ENCODE measurements at regions not wholly inside any gene's neighbourhood (a gene's known extent, or its start where the extent isn't known, plus 50 kb on each side); places are given as distances from the start of the nearest gene placed in this dataset.
A peak's percentile ranks its signal among the peaks of the same experiment; 100 is the strongest.

GRCh38 chr18:67661555-67661954, 145.0 kb upstream of the DSEL start:
- Mint-ChIP-seq H3K4me1 (no peaks in the 10 kb centered on the region), H3K9me3 (peaks cover 0 to 2% of the 10 kb centered on the region in 2 donors), H3K27ac (no peak overlapping the region), H3K27me3 (no peaks in the 10 kb centered on the region), H3K4me3 (no peak overlapping the region), H3K36me3 (no peaks in the 10 kb centered on the region)
- no peak for ATAC-seq (replicated peaks)
- DNase-seq, result no peak

GRCh38 chr18:67654101-67654500, 137.6 kb upstream of the DSEL start:
- Mint-ChIP-seq H3K4me3 (no peak overlapping the region), H3K27me3 (no peaks in the 10 kb centered on the region), H3K36me3 (no peaks in the 10 kb centered on the region), H3K9me3 (no peaks in the 10 kb centered on the region), H3K27ac (no peak overlapping the region), H3K4me1 (no peaks in the 10 kb centered on the region)
- DNase-seq (no peak), ATAC-seq (replicated peaks) (no peak)

GRCh38 chr18:67652288-67652687, 135.8 kb upstream of the DSEL start:
- H3K4me3 Mint-ChIP-seq, result no peak overlapping the region
- no peaks in the 10 kb centered on the region for H3K4me1 Mint-ChIP-seq
- H3K36me3 Mint-ChIP-seq, result no peaks in the 10 kb centered on the region
- no peak overlapping the region for H3K27ac Mint-ChIP-seq
- ATAC-seq (replicated peaks), result no peak
- DNase-seq, result no peak
- H3K9me3 Mint-ChIP-seq, result no peaks in the 10 kb centered on the region
- no peaks in the 10 kb centered on the region for H3K27me3 Mint-ChIP-seq

GRCh38 chr18:67651438-67651837, 134.9 kb upstream of the DSEL start:
- H3K9me3 Mint-ChIP-seq, result no peaks in the 10 kb centered on the region
- H3K4me1 Mint-ChIP-seq, result no peaks in the 10 kb centered on the region
- no peak overlapping the region for H3K27ac Mint-ChIP-seq
- no peaks in the 10 kb centered on the region for H3K27me3 Mint-ChIP-seq
- ATAC-seq (replicated peaks) (peak in 1 of 2 donors; percentile 10), DNase-seq (no peak)
- no peaks in the 10 kb centered on the region for H3K36me3 Mint-ChIP-seq
- H3K4me3 Mint-ChIP-seq, result no peak overlapping the region

GRCh38 chr18:67650686-67651385, 134.3 kb upstream of the DSEL start:
- Mint-ChIP-seq H3K27me3 (no peaks in the 10 kb centered on the region), H3K4me3 (no peak overlapping the region), H3K36me3 (no peaks in the 10 kb centered on the region), H3K4me1 (no peaks in the 10 kb centered on the region), H3K9me3 (no peaks in the 10 kb centered on the region), H3K27ac (no peak overlapping the region)
- DNase-seq, result no peak
- no peak for ATAC-seq (replicated peaks)

GRCh38 chr18:67646890-67647289, 130.4 kb upstream of the DSEL start:
- Mint-ChIP-seq H3K27ac (no peak overlapping the region), H3K9me3 (no peaks in the 10 kb centered on the region), H3K27me3 (no peaks in the 10 kb centered on the region), H3K36me3 (no peaks in the 10 kb centered on the region), H3K4me3 (no peak overlapping the region), H3K4me1 (no peaks in the 10 kb centered on the region)
- DNase-seq, result no peak
- ATAC-seq (replicated peaks), result no peak

GRCh38 chr18:67644226-67644625, 127.7 kb upstream of the DSEL start:
- DNase-seq (no peak), ATAC-seq (replicated peaks) (no peak)
- no peaks in the 10 kb centered on the region for H3K27me3 Mint-ChIP-seq
- H3K27ac Mint-ChIP-seq, result no peak overlapping the region
- H3K9me3 Mint-ChIP-seq, result no peaks in the 10 kb centered on the region
- no peaks in the 10 kb centered on the region for H3K36me3 Mint-ChIP-seq
- no peaks in the 10 kb centered on the region for H3K4me1 Mint-ChIP-seq
- no peak overlapping the region for H3K4me3 Mint-ChIP-seq

GRCh38 chr18:67639872-67640271, 123.4 kb upstream of the DSEL start:
- Mint-ChIP-seq H3K36me3 (no peaks in the 10 kb centered on the region), H3K27me3 (peaks cover 0 to 9% of the 10 kb centered on the region in 2 donors), H3K4me1 (no peaks in the 10 kb centered on the region), H3K9me3 (no peaks in the 10 kb centered on the region), H3K4me3 (no peak overlapping the region), H3K27ac (no peak overlapping the region)
- no peak for ATAC-seq (replicated peaks)
- no peak for DNase-seq

GRCh38 chr18:67636597-67637385, 120.3 kb upstream of the DSEL start:
- DNase-seq (no peak), ATAC-seq (replicated peaks) (no peak)
- Mint-ChIP-seq H3K4me1 (no peaks in the 10 kb centered on the region), H3K36me3 (no peaks in the 10 kb centered on the region), H3K27ac (no peak overlapping the region), H3K9me3 (no peaks in the 10 kb centered on the region), H3K27me3 (peaks cover 0 to 9% of the 10 kb centered on the region in 2 donors), H3K4me3 (no peak overlapping the region)

GRCh38 chr18:67634631-67635338, 118.3 kb upstream of the DSEL start:
- no peak for ATAC-seq (replicated peaks)
- no peaks in the 10 kb centered on the region for H3K36me3 Mint-ChIP-seq

GRCh38 chr18:67633939-67634338, 117.4 kb upstream of the DSEL start:
- no peaks in the 10 kb centered on the region for H3K9me3 Mint-ChIP-seq
- no peaks in the 10 kb centered on the region for H3K36me3 Mint-ChIP-seq
- no peak overlapping the region for H3K27ac Mint-ChIP-seq
- no peaks in the 10 kb centered on the region for H3K4me1 Mint-ChIP-seq
- ATAC-seq (replicated peaks) (no peak), DNase-seq (no peak)
- H3K4me3 Mint-ChIP-seq, result no peak overlapping the region
- H3K27me3 Mint-ChIP-seq, result peaks cover 0 to 9% of the 10 kb centered on the region in 2 donors

More at GRCh38 chr18:67634631-67635338, 118.3 kb upstream of the DSEL start:
- Mint-ChIP-seq H3K4me3 (no peak overlapping the region), H3K27me3 (peaks cover 0 to 9% of the 10 kb centered on the region in 2 donors), H3K27ac (no peak overlapping the region), H3K9me3 (no peaks in the 10 kb centered on the region), H3K4me1 (no peaks in the 10 kb centered on the region)
- DNase-seq, result no peak

GRCh38 chr18:67621906-67622305, 105.4 kb upstream of the DSEL start:
- ATAC-seq (replicated peaks) (no peak), DNase-seq (no peak)
- Mint-ChIP-seq H3K4me1 (no peaks in the 10 kb centered on the region), H3K4me3 (no peak overlapping the region), H3K9me3 (no peaks in the 10 kb centered on the region), H3K27ac (no peak overlapping the region), H3K36me3 (no peaks in the 10 kb centered on the region), H3K27me3 (no peaks in the 10 kb centered on the region)

GRCh38 chr18:67621049-67621713, 104.7 kb upstream of the DSEL start:
- no peaks in the 10 kb centered on the region for H3K36me3 Mint-ChIP-seq
- H3K27me3 Mint-ChIP-seq, result no peaks in the 10 kb centered on the region
- ATAC-seq (replicated peaks), result no peak
- H3K9me3 Mint-ChIP-seq, result no peaks in the 10 kb centered on the region
- no peaks in the 10 kb centered on the region for H3K4me1 Mint-ChIP-seq
- DNase-seq, result no peak
- H3K27ac Mint-ChIP-seq, result no peak overlapping the region
- no peak overlapping the region for H3K4me3 Mint-ChIP-seq

GRCh38 chr18:67618061-67618460, 101.5 kb upstream of the DSEL start:
- no peaks in the 10 kb centered on the region for H3K9me3 Mint-ChIP-seq
- ATAC-seq (replicated peaks) (no peak), DNase-seq (no peak)
- H3K4me1 Mint-ChIP-seq, result no peaks in the 10 kb centered on the region
- H3K36me3 Mint-ChIP-seq, result no peaks in the 10 kb centered on the region
- H3K4me3 Mint-ChIP-seq, result no peak overlapping the region
- no peak overlapping the region for H3K27ac Mint-ChIP-seq
- H3K27me3 Mint-ChIP-seq, result no peaks in the 10 kb centered on the region
